ENCODE measurements at regions not wholly inside any gene's neighbourhood (a gene's known extent, or its start where the extent isn't known, plus 50 kb on each side); places are given as distances from the start of the nearest gene placed in this dataset.
"Not testable (repeated sequence)": the region's sequence is repeated elsewhere in the genome, so short reads cannot be mapped to it uniquely, and the experiment has no call there.

DNA sequence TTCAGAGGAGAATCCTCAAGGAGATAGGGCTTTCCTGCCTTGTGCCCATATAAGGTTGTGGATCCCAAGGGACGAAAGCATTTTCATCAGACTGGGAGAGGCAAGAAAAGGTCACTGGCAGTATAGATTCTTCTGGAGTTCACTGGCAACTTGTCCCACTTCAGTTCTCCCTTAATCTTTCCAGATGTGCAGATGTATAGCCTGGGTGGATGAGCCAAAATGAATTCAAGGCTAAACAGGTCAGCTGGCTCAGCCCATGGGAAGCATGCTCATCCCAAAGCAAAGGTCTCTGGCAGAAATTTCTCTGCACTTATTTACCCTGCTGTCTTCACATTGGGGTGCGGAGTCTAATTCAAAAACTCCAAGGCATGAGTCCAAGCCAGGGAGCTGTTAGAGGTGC, 148.9 kb upstream of the TNP1 start:
- DNase-seq, result no peak

DNA sequence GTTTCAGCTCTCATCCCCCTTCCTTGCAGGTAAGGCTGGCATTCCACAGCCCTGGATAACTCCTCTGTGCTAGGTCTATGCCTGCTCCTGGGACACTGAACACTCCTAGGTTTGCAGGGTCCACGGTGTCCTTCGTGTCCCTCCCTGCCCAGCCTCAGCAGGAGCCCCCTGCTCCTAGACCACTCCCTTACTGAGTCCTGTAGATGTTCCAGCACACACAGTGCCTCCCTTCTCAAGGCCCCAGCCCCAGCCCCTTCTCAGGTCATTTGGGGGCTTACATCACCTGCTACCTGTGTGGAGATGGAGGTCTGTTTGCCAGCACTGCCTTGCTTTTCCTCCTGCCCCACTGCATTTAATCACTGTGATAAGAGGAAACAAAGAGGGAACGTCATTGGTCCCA, 146.4 kb upstream of the TNP1 start:
- no peak for DNase-seq

DNA sequence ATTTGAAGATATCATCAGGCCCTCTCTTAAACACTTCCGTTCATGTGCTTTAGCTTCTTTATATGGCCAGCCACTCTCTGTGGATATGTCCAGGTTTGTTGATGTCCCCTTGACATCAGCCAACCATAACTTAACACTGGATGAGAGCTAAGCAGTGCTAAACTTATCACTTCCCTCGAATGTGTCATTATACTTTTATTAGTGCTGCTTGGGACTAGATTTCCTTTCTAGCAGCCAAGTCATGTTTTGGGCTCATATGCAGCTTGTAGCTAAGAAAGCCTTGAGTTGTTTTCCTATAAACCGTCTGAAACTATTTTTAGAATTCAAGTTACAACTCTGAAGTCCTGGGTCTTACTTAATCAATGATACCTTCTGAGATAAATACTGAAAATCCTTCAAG, 144.8 kb upstream of the TNP1 start:
- no peak for DNase-seq

DNA sequence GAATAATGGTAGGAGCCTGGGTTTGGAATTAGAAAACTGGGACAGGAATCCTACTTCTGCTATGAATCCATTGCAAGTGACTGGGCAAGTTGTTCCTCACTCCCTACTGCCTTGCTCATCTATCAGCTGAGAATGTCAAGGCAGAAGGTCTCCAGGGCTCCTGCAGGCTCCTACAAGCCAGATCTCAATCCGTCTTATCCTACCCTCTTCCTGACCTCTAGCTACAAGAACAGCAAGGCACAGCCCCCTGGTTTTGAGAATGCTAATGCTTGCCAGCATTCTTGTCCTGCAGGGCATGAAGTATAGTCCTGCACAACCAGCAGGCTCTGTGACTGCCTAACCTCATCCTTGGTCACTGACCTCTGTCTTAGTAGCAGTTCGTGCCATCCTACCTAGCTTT, 141.9 kb upstream of the TNP1 start:
- no peak for DNase-seq

DNA sequence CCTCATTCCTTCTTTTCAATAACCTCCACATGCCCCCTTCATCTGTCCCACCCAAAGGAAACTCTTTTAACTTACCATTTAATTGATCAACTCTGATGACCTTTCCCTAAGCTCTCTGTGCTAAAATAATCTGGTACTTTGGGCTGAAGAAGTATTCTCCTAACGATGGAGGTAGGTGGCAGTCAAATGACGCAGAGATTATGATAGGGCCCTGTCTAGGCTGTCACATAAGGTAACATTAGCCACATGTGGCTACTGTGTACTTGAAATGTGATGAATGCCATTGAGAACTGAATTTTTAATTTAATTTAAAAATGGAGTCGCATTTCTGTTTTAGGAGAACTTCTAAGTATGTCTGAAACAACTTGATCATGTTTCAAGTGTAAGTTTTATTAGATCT, 140.5 kb upstream of the TNP1 start:
- no peak for DNase-seq

DNA sequence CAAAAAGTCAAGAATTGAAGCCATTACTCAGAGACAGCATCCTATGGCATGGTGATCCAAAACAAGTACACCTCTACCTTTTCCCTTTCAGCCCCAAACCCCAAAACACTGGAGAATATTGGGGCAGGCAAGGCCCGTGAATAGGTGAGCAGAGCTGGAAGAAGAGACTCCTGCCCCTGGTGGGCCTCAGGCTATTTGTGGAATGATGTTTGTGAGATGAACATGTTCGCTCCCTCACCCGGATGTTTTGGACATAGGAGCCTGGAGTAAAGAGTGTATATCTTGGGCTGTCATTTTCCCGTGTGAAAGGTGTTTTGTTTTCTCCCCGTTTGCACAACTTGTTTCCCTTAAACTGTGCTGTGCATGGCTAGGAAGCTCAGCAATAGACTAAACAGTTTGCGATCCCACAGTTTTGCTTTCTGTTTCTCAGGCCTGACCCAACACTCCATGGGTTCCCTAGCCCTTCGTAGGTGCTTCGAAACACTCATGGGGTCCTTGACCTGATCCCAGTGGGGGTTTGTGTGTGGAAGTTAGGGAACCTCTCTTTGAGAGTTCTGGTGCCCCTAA, 136.5 kb upstream of the TNP1 start:
- DNase-seq, result no peak

DNA sequence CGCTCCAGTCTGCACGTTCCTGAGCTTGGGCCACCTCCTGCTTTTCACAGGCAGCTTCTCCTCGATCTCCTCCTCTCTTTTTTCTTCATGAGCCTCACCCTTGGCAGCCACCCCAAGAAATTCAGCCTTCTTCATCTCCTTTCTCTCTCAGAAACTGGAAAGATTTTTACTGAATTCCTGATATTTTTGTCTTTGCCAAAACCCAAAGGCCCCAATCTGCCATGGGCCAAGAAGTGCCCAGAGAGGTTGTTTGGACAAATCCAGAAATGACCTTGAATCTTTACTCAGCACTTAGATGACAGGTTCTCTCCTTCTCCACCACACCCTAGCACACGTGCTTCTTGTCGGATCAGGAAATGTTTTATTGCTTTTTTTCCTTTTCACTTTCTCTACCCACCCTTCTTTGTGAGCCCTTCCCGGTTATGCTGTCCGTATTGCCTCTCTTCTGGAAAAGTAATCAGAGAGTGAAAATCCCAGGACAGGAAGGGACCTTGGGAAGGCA, 134.5 kb upstream of the TNP1 start:
- no peak for DNase-seq

DNA sequence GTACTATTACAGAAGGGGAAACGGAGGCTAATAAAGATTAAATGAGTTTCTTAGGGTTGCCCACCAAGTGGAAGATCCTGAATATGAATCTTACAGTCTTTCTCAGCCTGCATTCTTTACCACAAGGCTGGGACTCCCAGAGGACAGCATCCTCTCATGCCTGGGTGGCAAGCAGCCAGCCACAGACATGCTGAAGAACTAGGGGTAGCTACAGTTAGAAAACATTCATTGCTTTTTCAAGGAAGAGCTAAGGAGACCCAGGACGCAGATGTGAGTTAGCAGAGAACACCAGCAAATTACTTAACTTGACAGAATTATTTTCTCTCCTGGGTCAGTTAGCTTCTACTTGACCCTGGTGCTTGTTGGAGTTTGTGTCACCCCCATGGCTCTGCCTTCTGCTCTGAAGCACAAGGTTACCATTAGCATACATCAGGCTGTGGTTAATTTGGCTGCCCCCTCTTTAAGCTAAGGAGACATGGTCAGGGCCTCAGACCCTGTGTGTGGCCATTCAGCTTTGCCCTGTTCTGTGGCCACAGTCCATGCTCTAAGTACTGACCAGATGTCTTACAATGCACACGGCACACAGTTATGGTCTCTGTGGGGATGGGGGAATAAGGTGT, 132.3 kb upstream of the TNP1 start:
- no peak for DNase-seq

DNA sequence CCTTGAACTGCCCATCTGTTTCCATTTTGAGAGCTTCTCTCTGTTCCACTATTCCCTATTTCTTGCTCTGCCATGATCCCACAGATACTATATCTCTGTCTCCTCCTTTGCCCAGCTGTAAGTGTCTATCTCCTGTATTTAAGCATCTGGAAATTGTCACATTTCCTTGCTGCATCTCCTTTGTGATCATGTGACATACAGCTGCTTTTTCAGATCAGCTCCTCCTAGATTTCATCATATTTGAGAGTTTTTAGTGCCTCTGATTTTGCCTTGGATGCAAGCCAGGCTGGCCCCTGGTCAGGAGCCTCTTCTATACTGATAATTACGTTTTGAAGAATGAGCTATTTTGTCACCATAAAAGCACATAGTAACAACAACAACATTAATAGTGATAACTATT, 131.7 kb upstream of the TNP1 start:
- DNase-seq, result no peak

DNA sequence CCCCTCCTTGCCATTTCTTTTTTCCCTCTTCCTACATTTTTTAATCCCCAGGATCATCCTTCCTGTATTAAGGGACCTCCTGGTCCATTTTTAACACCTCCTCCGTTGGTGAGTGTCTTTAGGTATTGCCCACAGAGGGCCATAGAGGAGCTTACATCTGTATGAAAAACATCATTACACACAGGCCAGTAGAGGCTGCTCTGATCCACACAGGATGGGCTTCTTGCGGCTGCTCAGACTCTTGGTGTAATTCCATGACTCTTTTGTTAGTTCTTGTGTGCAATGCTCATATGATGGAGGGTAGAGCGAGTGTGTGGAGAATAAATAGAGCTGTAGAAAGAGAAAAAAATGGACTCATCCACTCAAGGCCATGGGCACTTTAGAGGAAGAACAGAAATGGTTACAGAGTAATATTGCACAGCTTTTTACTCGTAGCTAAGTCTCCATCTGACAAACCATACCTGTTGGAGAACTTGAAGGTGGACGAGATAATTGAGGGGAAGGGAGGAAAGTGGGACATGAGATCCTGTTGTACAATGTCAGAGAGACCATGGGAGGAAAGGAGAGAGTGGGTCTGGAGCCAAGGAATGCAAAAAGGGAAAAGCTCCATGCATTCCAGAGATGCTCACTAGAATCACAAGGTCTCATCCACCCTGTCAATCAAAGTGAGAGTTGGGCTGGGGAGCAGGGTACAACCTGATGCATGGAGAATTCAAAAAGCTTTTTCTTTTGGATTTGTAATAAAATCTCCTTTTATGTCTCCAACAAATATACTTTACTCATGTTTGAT, 129.7 kb upstream of the TNP1 start:
- DNase-seq, result no peak

DNA sequence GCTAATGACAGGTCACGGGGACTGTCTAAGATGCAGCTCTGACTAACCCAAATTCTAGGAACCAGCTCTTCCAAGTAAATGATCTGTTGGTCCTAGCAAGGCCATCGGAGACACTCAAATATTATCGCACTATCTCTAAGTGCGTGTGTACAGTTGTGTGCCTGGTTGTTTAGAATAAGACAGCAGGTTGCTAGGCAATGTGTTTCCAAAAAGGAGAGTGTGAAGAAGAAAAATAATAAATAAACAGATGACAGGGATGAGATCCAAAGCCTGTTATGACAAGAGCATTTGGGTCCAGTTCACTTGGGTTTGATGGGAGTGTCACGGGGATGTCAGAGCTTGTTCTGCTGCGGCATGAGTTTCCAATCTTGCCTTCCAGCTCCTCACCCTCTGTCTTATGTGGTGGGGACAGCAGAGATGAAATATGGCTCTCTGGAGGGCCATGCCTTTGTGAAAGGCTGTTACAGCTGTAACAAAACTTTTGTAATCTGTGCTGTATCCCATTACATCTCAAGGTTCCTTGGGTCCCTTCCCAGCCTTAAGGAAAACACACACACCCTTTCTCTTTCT, 127.5 kb upstream of the TNP1 start:
- no peak for DNase-seq

DNA sequence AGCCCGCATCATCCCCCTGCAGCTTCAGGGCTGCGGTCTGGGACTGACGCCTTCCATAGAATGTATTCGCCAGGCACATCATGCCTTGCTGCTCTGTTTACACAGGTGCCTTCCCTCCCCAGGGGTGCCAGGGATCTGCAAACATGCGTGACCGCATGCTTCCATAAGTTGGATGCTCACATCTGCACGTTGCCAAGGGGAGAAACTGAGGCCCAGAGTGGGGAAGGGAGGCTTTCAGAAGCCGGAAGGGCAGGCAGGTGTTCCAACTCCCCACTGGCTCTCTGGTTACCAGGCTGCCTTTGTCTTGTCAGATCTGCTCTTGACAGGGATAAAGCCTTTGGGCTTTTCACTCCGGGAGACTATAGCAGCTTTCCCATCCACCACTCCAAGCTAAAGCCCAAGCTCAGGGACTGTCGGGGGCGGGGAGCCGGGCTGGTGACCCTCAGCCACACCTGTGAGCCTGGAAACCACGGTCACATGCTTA, 125.8 kb upstream of the TNP1 start:
- peak; percentile 41 for DNase-seq

DNA sequence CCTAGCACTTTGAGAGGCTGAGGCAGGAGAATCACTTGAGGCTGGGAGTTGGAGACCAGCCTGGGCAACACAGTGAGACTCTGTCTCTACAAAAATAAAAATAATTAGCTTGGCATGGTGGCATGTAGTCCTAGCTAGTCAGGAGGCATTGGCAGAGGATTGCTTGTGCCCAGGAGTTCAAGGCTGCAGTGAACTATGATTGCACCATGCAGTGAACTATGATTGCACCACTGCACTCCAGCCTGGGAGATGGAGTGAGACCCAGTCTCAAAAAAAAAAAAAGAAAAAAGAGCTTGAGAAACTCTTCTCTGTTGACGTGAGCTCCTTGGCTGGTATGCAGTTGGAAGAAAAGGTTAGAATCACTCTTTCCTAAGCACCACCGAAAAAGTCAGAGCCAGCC, 125.1 kb upstream of the TNP1 start:
- DNase-seq, result no peak

DNA sequence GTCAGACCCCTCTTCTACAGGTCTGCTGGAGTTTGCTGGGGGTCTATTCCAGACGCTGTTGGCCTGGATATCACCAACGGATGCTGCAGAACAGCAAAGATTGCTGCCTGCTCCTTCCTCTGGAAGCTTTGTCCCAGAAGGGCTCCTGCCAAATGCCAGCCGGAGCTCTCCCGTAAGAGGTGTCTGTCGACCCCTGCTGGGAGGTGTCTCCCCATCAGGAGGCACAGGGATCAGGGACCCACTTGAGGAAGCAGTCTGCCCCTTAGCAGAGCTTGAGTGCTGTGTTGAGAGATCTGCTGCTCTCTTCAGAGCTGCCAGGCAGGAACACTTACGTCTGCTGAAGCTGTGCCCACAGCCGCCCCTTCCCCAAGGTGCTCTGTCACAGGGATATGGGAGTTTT, 122.1 kb upstream of the TNP1 start:
- DNase-seq, result not testable (repeated sequence)

DNA sequence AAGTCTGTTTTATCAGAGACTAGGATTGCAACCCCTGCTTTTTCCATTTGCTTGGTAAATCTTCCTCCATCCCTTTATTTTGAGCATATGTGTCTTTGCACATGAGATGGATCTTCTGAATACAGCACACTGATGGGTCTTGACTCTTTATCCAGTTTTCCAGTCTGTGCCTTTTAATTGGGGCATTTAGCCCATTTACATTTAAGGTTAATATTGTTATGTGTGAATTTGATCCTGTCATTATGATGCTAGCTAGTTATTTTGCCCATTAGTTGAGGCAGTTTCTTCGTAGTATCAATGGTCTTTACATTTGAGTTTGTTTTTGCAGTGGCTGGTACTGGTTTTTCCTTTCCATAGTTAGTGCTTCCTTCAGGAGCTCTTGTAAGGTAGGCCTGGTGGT, 120.6 kb upstream of the TNP1 start:
- not testable (repeated sequence) for DNase-seq

DNA sequence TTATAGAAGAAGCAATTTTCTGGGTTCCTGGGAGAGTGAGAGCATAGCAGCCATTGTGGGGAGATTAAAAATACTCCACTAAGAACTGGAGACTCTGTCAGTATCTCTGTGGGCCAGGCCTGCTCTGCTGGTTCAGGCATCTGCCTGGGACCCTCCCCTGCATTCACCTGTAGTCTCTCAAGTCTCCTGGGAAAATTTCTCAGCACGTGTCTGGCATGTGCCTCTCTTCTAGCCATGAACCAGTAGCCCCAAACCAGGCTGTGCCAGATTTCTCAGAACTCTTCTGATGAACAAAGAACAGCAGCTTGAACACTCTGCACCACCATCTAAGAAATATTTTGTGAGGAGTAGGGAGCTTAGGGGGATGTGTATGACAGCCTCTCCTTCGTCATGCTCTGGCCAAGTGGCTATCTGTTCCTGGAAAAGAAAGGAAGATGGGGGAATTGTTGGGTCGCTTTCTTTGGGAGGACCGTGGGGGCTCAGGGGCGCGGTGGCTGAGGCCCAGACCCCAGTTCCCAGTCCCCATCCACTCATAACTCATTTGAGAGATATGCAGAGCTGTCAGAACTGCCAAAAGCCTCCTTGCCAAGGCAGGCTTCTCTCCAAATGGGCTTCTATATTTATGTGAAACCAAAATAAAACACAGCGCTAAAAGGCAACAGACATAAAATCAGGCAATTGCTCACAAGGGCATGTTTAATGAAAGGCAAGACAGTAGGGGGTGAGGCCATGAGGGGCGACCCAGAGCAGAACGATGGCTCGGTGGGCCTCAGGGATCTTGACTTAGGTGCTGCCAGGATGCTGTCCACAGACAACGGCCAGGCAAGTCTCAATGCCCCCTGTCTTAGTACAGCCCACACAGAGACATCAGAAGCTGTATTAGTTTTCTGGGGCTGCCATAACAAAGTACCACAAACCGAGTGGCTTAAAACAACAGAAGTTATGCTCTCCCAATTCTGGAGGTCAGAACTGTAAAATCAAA, 114.7 kb upstream of the TNP1 start:
- DNase-seq, result no peak

DNA sequence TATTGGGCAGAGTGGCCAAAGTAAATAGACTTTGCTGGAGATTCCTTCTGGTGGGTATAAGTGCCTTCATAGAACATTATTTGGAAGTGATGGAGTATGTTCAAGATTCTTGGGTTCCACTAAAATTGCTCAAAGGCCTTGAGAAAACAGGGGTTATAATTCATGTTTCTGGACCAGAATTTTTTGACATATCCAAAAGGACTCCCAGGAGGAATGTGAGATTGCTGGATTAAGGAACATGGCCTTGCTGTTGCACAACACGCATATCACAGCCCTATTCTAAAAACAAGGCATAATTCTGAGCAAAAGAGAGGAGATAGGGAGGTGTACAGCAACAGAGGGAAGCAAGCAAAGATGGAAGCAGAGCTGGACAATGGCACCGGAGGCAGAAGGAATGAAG, 111.7 kb upstream of the TNP1 start:
- DNase-seq, result no peak

DNA sequence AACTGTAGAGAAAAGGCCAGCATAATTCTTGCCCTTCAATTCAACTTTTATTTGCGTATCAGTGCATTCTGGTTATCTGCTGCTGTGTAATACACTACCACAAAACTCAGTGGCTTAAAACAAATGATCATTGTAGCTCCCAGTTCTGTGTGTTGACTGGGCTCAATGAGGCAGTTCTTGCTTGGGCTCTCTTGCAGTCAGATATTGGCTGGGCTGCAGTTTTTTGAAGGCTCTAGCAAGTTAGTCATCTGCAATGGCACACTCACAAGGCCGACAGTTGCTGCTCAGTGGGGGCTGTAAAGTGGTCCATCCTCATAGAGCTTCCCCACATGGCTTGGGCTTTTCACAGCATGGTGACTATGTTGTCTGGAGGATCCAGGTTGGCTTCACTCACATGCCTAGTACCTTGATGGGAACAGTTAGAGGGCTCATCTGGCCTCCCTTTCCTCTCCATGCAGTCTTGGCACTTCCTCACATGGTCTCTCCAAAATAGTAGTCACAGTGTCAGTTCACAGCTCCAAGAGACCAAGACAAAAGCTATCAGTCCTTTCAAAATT, 110.6 kb upstream of the TNP1 start:
- DNase-seq, result no peak

DNA sequence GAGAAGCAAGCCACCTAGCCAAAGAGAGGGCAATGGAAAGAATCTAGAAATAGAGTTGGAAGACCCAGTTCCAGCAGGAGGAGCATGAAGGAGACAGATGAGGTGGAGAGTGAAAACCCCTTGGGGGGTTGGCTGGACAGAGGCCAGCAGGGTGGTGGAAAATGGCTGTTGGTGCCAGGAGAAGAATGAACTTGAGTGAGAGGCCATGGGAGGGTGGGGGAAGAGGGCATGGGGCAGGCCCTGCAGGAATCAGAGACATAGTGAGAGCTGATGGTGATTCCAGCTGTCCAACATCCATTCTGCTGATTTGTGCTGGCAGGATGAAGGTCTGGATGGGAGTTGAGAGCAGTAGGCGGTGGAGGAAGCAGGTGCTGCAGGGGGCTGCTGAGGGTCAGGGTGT, 108.0 kb upstream of the TNP1 start:
- no peak for DNase-seq

DNA sequence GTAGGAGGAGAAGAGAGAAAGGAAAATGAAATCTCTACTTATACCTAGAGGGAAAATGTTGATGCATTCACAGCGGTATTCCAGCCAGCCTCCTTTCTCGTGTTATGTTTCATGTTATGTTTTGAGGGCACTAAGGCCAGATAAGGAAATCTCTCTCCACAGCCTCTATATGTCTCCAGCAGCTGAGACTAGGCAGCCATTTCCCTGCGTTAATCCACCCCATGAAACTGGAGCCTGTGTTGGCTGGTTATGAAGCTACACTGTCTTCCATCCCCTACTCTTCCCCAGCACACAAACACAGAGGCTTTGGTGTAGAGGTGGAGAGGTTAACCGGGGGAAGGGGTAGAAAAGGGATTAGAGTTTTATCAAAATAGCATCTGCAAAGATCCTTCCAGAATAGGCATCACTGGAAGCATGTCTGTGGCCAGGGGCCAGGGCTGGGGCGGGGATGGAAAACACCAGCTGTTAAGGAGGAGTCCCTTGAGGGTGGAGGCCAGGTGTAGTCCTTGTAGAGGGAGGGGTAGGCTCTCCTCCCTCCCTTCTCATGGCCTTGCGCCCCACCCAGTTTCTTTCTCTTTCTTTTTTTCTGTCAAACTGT, 100.9 kb upstream of the TNP1 start:
- no peak for DNase-seq

DNA sequence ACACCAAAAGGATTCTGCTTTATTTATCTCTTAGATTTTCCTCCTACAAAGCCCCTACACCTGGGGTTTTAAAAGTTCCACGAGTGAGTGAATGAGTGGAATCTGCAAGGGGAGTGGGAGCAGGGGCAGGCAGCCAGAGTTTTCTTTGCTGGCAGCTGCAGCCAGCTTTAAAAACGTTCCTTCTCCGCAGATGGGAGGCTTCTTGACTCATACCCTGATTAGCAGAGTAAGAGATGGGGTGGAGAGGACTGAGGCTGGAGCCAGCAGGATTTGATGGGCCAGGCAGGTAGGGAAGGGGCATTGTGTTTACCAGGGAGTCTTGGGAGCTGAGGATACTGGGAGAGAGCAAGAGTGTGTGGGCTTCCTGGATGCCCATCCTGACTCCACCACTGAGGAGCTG, 99.6 kb upstream of the TNP1 start:
- no peak for DNase-seq

Data from NCI-H1436 treated with DMSO at 0.1 percent for 48 hours (cell line).